Activated T-cell treated with anti-CD3 and anti-CD28 coated beads, Interleukin-2, amount 50 U/mL, for 24 hours (primary cell): ENCODE measurements at regions not wholly inside any gene's neighbourhood (a gene's known extent, or its start where the extent isn't known, plus 50 kb on each side); places are given as distances from the start of the nearest gene placed in this dataset.
"Not testable (repeated sequence)": the region's sequence is repeated elsewhere in the genome, so short reads cannot be mapped to it uniquely, and the experiment has no call there.

ENCODE experiments used
- DNase-seq: peaks from one replicate; pipeline ENCODE4 v3.0.0-alpha.2; 2020
- H3K27ac Mint-ChIP-seq: 2 replicates; pipeline ENCODE4 v1.8.0; 2020; ENCODE audit warnings: mild to moderate bottlenecking, mixed read lengths
- H3K27me3 Mint-ChIP-seq: 2 replicates; pipeline ENCODE4 v1.8.0; 2020; ENCODE audit warnings: mixed read lengths
- H3K36me3 Mint-ChIP-seq: 2 replicates; pipeline ENCODE4 v1.8.0; 2020; ENCODE audit warnings: low read depth, mixed read lengths
- H3K4me1 Mint-ChIP-seq: 2 replicates; pipeline ENCODE4 v1.8.0; 2020; ENCODE audit warnings: low read depth, mixed read lengths
- H3K4me3 Mint-ChIP-seq: 2 replicates; pipeline ENCODE4 v1.8.0; 2020; ENCODE audit warnings: mild to moderate bottlenecking, moderate library complexity, mixed read lengths
- H3K9me3 Mint-ChIP-seq: 2 replicates; pipeline ENCODE4 v1.8.0; 2020; ENCODE audit warnings: mixed read lengths

DNA sequence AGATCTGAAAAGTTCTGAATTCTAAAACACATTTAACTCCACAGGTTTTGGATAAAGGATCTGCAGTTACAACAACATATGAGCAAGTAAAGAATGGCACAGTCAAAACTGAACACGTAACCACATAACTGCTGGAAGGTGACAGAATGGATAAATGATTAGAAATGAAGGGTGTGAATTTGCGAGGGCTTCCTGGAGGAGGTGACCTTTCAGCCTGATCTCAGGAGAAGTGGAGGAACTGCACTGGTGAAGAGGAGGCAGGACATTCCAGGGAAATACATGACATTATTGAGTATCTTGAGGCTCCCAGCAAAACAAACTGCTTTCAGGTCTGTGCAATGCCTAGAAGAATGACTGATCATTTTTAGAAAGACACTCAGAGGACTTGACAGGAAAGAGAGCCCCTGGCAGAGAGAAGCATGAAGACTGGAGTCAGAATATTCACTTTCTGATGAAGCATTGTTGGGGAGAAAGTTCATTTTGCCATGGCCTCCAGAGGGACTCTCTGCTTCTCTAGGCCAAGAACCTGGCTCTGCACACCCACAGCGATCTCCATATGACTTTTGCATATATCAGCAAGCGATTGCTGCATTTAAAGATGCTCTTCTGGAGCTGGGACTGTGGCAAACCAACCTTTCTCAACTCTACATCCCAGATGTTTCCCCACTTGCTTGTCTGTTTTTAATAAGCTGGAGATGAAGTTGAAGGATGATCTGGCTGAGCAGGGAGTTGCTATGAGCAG, 122.7 kb upstream of the FAM78B start:
- H3K27me3 Mint-ChIP-seq: peaks cover 17% of the 10 kb centered on the region
- H3K27ac Mint-ChIP-seq: no peak overlapping the region
- H3K4me1 Mint-ChIP-seq: no peaks in the 10 kb centered on the region
- no peak overlapping the region for H3K4me3 Mint-ChIP-seq
- no peaks in the 10 kb centered on the region for H3K9me3 Mint-ChIP-seq
- no peaks in the 10 kb centered on the region for H3K36me3 Mint-ChIP-seq
- DNase-seq: no peak

DNA sequence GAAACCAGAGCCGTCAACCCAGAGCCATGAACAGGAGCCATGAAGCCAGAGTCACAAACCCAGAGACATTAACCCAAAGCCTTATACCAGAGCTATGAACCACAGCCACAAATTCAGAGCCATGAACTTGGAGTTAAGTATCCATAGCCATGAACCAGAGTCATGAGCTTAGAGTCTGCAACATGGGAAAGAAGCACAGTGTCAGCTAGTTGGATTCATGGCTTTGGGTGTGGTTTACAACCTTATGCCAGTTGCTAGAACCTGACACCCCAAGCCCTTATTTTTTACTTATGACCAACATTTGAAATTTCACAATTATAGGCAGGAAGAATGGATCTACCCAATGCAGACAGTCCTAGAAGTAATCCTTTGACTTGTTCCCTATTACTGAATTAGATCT, 128.9 kb upstream of the FAM78B start:
- no peaks in the 10 kb centered on the region for H3K27me3 Mint-ChIP-seq
- H3K4me1 Mint-ChIP-seq: no peaks in the 10 kb centered on the region
- H3K9me3 Mint-ChIP-seq: no peaks in the 10 kb centered on the region
- H3K27ac Mint-ChIP-seq: no peak overlapping the region
- no peak overlapping the region for H3K4me3 Mint-ChIP-seq
- DNase-seq: no peak
- no peaks in the 10 kb centered on the region for H3K36me3 Mint-ChIP-seq

DNA sequence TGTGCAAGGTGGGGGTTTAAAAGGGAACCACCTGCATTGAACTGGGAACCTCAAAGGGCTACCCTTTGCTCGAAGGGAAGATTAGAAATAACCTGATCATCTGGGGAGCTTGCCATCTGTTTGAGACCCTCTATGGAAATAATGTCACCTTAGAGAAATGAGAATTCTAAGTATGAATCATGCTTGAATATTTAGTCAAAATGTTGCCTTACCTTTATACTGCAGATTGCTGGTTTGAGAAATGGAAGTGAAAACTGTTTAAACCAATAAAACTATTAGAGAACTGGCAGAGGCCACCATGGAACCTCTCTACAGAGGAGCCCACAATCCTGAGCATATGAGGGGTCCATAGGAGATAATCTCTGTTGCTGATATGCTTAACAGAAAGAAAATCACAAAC, 131.2 kb upstream of the FAM78B start:
- no peak for DNase-seq
- no peak overlapping the region for H3K4me3 Mint-ChIP-seq
- no peaks in the 10 kb centered on the region for H3K27me3 Mint-ChIP-seq
- H3K4me1 Mint-ChIP-seq: no peaks in the 10 kb centered on the region
- H3K27ac Mint-ChIP-seq: no peak overlapping the region
- no peaks in the 10 kb centered on the region for H3K9me3 Mint-ChIP-seq
- H3K36me3 Mint-ChIP-seq: no peaks in the 10 kb centered on the region

DNA sequence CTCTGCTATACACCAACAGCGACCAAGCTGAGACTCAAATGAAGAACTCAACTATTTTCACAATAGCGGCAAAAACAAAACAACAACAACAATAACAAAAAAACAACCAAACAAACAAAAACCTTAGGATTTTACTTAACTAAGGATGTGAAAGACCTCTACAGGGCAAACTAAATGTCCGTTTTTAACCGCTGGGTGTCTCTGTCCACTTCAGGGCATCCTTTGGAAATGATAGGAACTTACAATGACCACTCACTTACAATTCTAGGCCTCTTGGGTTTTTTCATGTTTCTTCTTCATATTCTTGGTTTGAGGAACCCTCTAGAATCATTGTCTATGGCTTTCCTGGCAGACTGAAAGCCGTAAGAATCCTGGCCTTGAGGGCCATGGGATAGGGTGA, 134.0 kb upstream of the FAM78B start:
- no peak overlapping the region for H3K4me3 Mint-ChIP-seq
- no peak for DNase-seq
- H3K4me1 Mint-ChIP-seq: no peaks in the 10 kb centered on the region
- no peak overlapping the region for H3K27ac Mint-ChIP-seq
- H3K9me3 Mint-ChIP-seq: no peaks in the 10 kb centered on the region
- H3K36me3 Mint-ChIP-seq: no peaks in the 10 kb centered on the region
- no peaks in the 10 kb centered on the region for H3K27me3 Mint-ChIP-seq

DNA sequence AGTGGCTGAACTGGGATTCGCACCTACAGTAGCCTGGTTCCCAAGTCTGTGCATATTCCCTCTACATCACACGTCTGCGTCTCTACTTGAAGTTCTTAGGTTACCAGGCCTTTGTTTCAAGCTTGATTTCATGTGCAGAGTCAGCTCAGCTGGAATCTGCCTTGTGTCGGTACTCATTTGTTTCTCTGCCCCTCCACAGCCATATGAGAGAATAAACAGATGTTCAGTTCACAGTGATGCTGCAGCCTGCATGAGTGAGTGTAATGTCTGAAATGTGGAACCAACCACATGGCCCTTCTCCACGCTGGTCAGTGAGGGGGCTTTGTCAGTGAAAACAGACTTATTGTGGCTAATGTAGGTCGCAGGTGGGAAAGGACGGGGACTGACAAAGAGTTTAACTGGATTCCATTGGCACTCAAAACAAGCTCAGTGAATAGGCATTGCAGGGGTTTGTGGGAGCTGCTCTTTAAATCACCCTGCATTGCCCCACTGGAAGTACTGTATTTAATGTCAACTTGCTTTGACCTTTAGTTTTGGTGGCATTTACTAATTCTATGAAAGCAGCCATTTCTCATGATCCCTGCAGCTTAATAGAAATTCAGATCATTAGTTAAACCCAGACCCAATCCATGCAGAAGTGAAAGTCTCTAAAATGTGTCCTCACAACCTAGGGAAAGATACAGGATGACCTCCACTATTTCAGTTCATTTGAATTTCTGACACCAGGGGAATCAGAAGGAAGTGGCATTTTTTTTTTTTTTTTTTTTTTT, 136.4 kb upstream of the FAM78B start:
- Mint-ChIP-seq H3K27me3 (no peaks in the 10 kb centered on the region), H3K4me1 (no peaks in the 10 kb centered on the region), H3K4me3 (no peak overlapping the region), H3K9me3 (no peaks in the 10 kb centered on the region), H3K36me3 (no peaks in the 10 kb centered on the region), H3K27ac (no peak overlapping the region)
- no peak for DNase-seq

DNA sequence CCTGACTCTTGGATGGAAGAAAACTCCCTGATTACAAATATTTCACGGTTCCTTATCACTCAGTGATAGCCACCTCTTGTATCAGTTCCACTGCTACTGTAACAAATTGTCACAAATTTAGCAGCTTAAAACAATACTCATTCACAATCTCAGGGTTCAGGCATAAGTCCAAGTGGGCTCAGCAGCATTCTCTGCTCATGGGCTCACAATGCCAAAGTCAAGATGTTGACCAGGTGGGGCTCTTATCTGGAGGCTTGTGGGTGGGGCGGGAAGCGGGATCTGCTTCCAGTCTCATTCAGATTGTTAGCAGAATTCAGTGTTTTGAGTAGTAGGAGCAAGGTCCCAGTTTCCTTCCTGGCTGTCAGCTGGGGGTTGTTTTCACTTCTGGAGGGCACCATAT, 137.3 kb upstream of the FAM78B start:
- DNase-seq: no peak
- Mint-ChIP-seq H3K36me3 (no peaks in the 10 kb centered on the region), H3K4me3 (no peak overlapping the region), H3K4me1 (no peaks in the 10 kb centered on the region), H3K9me3 (no peaks in the 10 kb centered on the region), H3K27me3 (no peaks in the 10 kb centered on the region), H3K27ac (no peak overlapping the region)

DNA sequence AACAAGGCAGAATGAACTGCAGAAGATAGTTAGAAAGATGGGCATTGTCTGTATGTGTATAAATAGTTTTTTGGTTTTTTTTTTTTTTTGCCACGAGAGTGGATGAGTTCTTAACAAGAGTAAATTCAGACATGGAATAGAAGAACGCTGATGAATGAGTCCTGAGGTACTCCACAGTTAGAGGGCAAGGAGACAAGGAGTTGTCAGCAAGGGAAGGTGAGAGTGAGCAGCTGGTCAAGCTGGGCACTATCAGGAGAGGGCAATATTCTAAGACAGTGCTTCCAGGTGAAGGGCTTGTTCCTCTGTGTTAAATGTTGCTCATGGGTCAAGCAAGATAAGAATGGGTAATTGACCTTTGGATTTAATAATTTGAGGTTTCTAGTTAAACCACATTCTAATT, 138.6 kb upstream of the FAM78B start:
- Mint-ChIP-seq H3K27ac (no peak overlapping the region), H3K36me3 (no peaks in the 10 kb centered on the region), H3K9me3 (no peaks in the 10 kb centered on the region), H3K4me1 (no peaks in the 10 kb centered on the region), H3K27me3 (no peaks in the 10 kb centered on the region), H3K4me3 (no peak overlapping the region)
- DNase-seq: no peak

DNA sequence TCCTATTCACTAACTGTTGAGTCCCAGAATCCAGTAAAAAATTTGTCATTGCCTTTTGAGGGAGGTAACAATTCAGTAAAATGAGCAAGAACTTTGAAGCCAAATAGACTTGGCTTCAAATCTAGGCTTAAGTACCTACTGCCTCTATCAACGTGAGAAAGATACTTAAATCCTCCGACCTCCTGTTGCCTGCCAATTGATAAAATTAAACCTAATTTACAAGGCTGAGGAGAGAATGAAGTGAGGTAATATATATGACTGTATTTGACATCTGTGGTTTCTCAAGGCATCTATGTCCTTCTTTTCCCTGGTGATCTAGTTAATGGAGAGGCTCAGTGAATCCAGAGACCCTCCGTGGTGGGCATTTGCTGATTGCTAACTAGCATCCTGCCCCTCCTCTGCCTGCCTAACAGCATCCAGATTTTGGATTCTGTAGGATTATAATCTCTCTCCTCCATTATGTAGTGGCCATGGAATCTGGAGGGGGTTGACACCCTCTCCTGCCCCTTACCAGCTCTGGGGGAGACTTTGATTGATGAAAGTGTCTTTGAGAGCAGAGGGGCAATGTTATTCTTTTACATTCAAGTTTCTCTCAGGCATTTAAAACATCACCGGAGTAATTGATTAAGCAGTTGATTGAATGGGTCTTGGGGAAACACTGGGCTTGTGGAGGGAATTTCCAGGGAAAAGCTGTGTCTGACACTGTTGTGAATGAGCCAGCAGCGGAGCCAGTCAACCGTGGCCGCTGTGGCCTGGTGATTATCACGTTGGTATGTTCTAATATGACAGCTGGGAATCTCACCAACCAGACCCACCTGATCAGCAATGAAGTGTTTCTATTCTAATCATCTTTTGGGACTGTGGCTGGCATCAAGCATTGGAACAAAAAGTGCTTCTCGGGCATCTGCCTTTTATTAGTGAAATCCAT, 140.7 kb upstream of the FAM78B start:
- Mint-ChIP-seq H3K27me3 (no peaks in the 10 kb centered on the region), H3K9me3 (no peaks in the 10 kb centered on the region), H3K4me1 (no peaks in the 10 kb centered on the region), H3K4me3 (no peak overlapping the region), H3K27ac (no peak overlapping the region), H3K36me3 (no peaks in the 10 kb centered on the region)
- DNase-seq: no peak

DNA sequence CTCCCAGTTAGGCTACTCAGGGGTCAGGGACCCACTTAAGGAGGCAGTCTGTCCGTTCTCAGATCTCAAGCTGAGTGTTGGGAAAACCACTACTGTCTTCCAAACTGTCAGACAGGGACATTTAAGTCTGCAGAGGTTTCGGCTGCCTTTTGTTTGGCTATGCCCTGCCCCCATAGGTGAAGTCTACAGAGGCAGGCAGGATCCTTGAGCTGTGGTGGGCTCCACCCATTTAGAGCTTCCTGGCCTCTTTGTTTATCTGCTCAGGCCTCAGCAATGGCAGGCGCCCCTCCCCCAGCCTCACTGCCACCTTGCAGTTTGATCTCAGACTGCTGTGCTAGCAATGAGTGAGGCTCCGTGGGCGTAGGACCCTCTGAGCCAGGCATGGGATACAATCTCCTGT, 149.5 kb upstream of the FAM78B start:
- H3K4me1 Mint-ChIP-seq, DNase-seq, H3K4me3 Mint-ChIP-seq, H3K9me3 Mint-ChIP-seq, H3K36me3 Mint-ChIP-seq, H3K27ac Mint-ChIP-seq, H3K27me3 Mint-ChIP-seq: not testable (repeated sequence)

DNA sequence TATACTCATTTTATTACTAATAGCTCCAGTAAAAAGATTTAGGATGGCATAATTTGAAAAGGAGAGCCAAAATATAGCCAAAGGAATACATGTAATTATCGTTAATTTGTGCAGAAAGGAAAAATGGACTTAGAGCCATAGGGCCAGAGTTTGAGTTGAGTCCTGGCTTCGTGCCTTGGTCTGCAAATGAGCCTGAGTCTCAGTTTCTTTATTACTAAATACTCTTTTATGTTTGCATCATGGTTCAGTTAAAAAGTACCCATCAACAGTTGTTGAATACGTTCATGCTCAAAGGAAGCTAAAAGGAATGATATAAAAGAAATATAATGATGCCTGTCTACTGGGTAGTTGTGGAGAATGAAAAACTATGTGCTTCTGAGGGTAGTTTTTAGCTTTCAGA, 155.7 kb upstream of the FAM78B start:
- peaks cover 3% of the 10 kb centered on the region for H3K9me3 Mint-ChIP-seq
- H3K36me3 Mint-ChIP-seq: no peaks in the 10 kb centered on the region
- peaks cover 10% of the 10 kb centered on the region for H3K27me3 Mint-ChIP-seq
- H3K4me3 Mint-ChIP-seq: no peak overlapping the region
- no peaks in the 10 kb centered on the region for H3K4me1 Mint-ChIP-seq
- DNase-seq: no peak
- H3K27ac Mint-ChIP-seq: no peak overlapping the region

DNA sequence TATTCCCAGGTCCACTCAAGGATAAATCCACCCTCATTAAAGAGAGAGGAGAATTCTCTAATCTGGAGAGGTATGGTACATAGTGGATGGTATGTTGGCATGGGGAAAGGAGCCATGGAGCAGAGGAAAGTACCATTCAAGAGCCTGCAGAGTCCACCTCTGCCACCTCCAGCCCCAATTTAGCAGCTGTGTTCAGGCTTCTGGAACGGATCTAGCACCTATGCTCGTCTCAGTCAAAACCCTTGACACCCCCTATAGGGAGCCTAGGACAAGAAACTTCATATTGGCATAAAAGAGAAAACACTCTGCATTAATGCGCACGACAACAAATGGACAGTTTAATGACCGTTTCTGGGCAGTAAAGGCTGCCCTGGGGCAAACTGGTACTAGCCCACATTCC, 161.1 kb upstream of the FAM78B start:
- no peaks in the 10 kb centered on the region for H3K36me3 Mint-ChIP-seq

DNA sequence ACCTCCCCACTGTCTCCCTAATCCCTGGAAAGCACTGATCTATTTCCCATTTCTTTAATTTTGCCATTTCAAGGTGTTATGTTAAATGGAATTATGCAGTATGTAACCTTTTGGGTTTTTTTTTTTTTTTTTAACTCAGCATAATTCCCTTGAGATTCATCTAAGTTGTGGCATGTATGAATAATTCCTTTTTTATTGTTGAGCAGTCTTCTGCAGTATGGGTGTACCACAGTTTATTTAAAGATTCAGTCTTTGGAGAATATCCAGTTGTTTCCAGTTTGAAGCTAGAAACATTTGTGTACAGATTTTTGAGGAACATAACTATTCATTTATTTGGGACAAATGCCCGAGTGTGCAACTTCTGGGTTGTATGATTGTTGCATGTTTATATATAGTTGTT, 162.2 kb upstream of the FAM78B start:
- H3K36me3 Mint-ChIP-seq: no peaks in the 10 kb centered on the region
- no peak overlapping the region for H3K4me3 Mint-ChIP-seq
- no peaks in the 10 kb centered on the region for H3K9me3 Mint-ChIP-seq
- H3K27ac Mint-ChIP-seq: no peak overlapping the region
- peaks cover 9% of the 10 kb centered on the region for H3K27me3 Mint-ChIP-seq
- no peak for DNase-seq
- H3K4me1 Mint-ChIP-seq: no peaks in the 10 kb centered on the region

More for the DNA sequence above, 161.1 kb upstream of the FAM78B start:
- Mint-ChIP-seq H3K27me3 (peaks cover 9% of the 10 kb centered on the region), H3K4me1 (no peaks in the 10 kb centered on the region), H3K4me3 (no peak overlapping the region), H3K27ac (no peak overlapping the region), H3K9me3 (no peaks in the 10 kb centered on the region)
- no peak for DNase-seq

DNA sequence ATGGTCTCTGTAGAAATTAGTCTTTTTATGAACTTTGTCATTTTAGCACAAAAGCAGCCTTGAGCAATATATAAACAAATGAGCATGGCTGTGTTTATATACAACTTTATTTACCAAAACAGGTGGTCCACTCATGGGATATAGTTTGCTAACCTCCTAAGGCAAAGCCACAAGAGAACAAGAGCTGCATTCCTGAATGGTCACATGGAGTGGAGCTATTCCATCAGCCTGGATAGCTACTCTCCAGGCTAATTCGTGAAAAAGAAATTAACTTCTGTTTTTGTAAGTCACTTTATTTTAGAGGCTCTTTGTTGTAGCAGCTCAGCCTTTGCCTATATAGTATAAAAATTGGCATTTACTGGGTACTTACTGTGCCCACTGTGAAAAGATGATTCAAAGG, 163.3 kb upstream of the FAM78B start:
- no peak for DNase-seq
- Mint-ChIP-seq H3K9me3 (no peaks in the 10 kb centered on the region), H3K36me3 (no peaks in the 10 kb centered on the region), H3K27me3 (peaks cover 15% of the 10 kb centered on the region), H3K4me1 (no peaks in the 10 kb centered on the region), H3K4me3 (no peak overlapping the region), H3K27ac (no peak overlapping the region)

DNA sequence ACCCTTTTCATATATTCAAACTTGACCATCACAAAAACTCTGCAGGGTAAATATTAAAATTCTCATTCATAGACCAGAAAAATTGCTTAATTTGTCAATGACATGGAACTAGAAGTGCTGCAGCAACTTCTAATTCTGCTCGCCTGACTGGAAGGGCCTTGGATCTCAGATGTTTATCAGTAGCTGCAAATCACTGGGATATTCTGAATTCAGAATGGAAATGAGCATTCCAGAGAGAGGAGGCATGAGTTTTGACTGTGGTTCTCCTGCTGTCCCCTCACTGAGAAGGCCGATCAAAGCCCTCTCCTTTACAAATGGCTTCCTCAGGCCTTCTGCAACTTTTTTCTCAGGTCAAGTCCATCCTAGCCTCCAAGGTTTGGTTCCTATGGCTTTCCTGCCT, 171.3 kb upstream of the FAM78B start:
- Mint-ChIP-seq H3K4me1 (no peaks in the 10 kb centered on the region), H3K9me3 (no peaks in the 10 kb centered on the region), H3K27ac (no peak overlapping the region), H3K27me3 (peaks cover 14% of the 10 kb centered on the region), H3K4me3 (no peak overlapping the region), H3K36me3 (no peaks in the 10 kb centered on the region)
- DNase-seq: no peak

DNA sequence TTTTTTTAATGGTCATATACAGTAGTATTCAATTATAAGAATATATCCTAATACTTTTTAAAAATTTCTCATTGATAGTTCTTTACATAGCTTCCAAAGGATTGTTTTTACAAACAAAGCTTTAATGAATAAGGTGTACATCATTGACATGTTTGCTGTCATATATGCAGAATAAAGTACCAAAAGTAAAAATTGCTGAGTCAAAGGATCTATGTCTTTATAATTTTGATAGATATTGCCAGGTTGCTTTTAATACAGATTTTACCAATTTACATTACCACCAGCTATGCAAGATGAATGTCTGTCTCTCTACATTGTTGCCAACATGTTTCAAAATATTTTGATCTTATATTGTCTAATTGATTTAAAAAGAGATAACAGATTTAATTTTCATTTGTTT, 173.9 kb upstream of the FAM78B start:
- Mint-ChIP-seq H3K27me3 (peaks cover 2% of the 10 kb centered on the region), H3K4me3 (no peak overlapping the region), H3K4me1 (no peaks in the 10 kb centered on the region), H3K9me3 (no peaks in the 10 kb centered on the region), H3K36me3 (no peaks in the 10 kb centered on the region), H3K27ac (no peak overlapping the region)
- no peak for DNase-seq
